Putamen (tissue), 1 donor: ENCODE measurements at regions not wholly inside any gene's neighbourhood (a gene's known extent, or its start where the extent isn't known, plus 50 kb on each side); places are given as distances from the start of the nearest gene placed in this dataset.
A peak's percentile ranks its signal among the peaks of the same experiment; 100 is the strongest.
"Not testable (repeated sequence)": the region's sequence is repeated elsewhere in the genome, so short reads cannot be mapped to it uniquely, and the experiment has no call there.

Source experiments
- DNase-seq: peaks from one replicate; pipeline ENCODE4 v3.0.0-alpha.2; 2016; ENCODE audit warnings: low spot score

- peak; percentile 65 for DNase-seq
Measured at GRCh38 chr6:21847711-21848480, 254.3 kb downstream of the SOX4 start.

DNA sequence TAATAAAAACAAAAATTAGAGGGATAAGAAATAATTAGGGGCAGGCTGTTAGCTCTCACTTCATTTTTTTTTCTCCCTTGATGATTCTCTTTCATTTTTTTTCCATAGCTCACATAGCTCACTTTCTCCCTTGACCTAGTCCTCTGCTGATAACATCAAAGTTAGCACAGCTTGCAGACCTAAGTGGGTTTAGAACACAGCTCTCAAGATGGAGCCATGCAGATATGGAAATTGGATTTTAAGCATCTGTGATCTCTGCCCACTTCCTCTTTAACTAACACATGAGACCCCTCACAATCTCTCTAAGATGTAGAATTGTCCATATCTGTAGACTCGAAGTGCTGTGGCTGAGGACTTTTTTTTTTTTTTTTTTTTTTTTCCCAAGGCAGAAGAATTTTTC, 257.1 kb downstream of the SOX4 start:
- no peak for DNase-seq

DNA sequence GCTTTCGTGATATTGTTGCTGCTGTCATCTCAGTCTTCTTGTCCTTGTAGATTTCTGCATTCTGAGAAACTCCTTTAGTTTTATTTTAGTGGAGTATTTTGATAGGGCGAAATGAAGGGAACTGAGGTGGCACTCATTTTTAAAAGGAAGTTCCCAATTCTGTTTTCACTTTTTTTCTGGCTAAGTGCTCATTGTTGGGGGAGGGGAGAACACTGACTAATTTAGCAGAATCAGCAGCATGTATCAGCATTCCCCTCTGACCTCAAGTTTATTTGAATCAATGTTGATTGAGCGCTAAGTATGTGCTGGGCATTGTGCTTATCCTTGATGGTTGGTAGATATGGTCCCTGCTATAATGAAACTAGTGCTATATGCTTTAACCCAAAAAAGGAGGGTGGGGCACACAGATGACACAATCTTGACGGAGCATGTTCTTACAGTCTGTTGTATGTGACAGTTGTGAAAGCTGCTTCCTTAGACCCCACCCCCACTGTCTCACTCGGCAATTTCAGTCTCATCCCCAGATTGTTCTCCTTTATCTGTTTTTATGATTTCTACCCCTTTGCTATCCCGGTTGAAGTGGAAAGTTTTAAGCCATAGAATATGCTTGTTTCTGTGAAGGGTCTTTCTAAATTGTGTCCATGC, 262.4 kb downstream of the SOX4 start:
- no peak for DNase-seq

DNA sequence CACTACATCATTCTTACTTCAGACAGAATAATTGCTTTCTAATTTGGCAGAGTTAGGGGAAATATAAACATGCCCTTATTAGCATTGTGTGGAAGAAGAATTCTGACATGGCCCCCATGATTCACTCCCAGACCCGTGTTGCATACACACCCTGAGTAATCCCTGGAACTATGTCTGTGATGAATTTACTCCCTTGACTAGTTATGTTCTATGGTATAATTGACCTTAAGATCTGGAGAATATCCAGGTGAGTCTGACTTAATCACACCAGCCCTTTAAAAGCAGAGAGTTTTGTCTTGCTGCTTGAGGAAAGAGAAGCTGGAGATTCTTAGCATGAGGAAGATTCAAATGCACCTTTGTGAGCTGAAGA, 262.9 kb downstream of the SOX4 start:
- DNase-seq: no peak

DNA sequence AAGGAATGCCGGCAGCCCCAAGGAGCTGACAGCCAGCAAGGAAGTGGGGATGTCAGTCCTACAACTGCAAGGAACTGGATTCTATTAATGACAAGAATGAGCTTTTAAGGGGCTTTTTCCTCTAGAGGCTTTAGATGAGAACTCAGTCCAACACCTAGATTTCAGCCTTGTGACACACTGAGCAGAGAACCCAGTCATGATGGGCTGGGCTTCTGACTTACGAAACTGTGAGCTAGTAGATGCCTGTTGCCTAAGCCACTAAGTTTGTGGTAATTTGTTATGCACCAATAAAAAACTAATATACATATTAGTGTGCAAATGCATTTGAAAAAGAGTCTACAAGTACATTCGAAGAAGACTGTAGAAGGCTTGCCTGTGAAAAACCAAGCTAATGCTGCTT, 263.3 kb downstream of the SOX4 start:
- no peak for DNase-seq

- DNase-seq: no peak
Measured at GRCh38 chr6:21858076-21858475, 264.5 kb downstream of the SOX4 start.

GRCh38 chr6:21859193-21859735, 265.7 kb downstream of the SOX4 start:
- no peak for DNase-seq

GRCh38 chr6:21861942-21862341, 268.4 kb downstream of the SOX4 start:
- DNase-seq: no peak

DNA sequence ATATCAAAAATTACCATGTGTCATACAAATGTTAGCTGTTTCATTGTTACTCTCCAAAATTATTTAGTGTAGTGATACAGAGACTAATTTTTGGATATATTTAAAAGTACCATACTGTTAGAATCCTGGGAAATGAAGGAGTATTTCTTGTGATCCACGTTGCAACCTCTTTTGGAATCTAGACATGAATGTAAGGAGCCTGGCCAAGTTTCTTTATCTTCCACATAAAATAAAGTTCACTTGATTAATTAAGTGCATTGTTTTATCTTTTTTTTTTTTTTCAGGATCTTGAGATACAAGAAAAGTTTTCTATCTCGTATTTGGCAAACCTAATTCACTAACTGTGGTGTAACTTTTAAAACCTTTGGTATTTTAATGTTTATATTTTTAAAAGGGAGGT, 270.7 kb downstream of the SOX4 start:
- no peak for DNase-seq

DNA sequence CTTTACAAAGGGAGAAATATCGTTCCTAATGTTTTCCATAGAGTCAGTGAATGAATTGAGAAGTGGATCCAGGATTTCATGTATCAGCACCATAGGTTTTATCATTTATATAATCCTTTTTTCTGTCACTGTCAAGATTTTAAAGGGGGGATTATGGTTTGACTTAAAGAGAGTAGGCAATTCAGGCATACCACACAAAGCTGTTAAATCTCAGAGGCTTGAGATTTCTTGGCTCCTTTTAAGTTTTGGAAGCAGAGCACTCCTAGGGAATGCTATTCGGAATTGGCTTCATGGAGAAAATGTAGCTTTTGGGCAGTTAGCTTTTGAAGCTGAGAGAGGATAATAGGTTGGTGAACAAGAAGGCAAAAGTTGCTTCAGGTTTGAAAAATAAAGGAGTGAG, 274.7 kb downstream of the SOX4 start:
- DNase-seq: no peak

- no peak for DNase-seq
Measured at GRCh38 chr6:21869085-21869771, 275.7 kb downstream of the SOX4 start.

- no peak for DNase-seq
Measured at GRCh38 chr6:21870076-21870730, 276.7 kb downstream of the SOX4 start.

DNA sequence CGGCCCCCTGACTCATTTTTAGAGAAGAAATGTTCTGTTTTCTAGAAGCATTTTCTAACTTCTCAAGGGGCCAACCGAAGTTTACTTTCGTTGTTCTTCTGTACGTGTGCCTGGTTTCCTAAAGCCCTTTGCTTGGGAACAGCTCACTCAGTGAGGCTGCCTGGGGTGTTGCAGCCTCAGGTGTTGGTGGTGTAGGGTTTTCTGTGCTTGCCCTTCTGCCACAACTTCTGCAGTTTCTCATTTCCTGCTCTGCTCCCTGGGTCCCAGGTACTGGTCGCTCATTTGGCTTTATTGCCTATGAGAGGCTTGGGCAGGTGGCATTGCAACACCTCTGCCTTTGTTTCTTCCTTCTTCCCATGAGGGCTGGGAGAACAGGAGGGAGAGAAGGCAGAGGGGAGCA, 278.3 kb downstream of the SOX4 start:
- no peak for DNase-seq

GRCh38 chr6:21872749-21873148, 279.2 kb downstream of the SOX4 start:
- no peak for DNase-seq

DNA sequence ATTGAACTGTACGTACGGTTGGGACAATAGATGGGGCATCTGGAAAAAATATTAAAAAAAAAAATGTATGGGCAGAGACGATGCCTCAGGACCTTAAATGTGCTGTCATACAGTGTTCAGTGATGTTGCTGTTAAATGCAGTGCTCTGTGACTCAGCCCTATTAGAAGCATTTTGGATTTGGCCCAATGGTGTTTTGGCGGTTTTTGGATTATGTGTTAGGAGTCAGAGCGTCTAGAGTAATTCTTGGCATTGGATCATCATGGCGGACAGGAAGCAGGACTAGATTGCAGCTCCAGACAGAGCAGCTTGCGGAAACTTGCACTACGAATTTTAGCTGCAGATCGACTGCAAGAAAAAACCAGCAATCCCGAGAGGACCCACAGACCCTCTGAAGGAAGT, 280.0 kb downstream of the SOX4 start:
- no peak for DNase-seq

GRCh38 chr6:21874372-21874771, 280.8 kb downstream of the SOX4 start:
- no peak for DNase-seq

DNA sequence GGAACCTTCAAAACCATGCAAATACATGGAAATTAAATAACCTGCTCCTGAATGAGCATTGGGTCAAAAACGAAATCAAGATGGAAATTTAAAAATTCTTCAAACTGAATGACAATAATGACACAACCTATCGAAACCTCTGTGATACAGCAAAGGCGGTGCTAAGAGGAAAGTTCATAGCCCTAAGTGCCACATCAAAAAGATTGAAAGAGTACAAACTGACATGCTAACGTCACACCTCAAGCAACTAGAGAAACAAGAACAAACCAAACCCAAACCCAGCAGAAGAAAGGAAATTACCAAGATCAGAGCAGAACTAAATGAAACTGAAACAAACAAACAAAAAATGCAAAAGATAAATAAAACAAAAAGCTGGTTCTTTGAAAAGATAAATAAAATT, 283.5 kb downstream of the SOX4 start:
- DNase-seq: not testable (repeated sequence)

- not testable (repeated sequence) for DNase-seq
Measured at GRCh38 chr6:21880249-21880648, 286.7 kb downstream of the SOX4 start.

- no peak for DNase-seq
Measured at GRCh38 chr6:21881969-21882465, 288.5 kb downstream of the SOX4 start.

- DNase-seq: no peak
Measured at GRCh38 chr6:21883595-21884328, 290.2 kb downstream of the SOX4 start.

- DNase-seq: no peak
Measured at GRCh38 chr6:21885111-21885510, 291.6 kb downstream of the SOX4 start.
